B cell (primary cell): ENCODE measurements at regions not wholly inside any gene's neighbourhood (a gene's known extent, or its start where the extent isn't known, plus 50 kb on each side); places are given as distances from the start of the nearest gene placed in this dataset.

Experiments used
- ATAC-seq: fragments of 200-7000 bp; cut with Tn5 transposase; one replicate; pipeline ENCODE4 v1.10.0; 2021; ENCODE audit warnings: low read depth, mild to moderate bottlenecking, moderate number of reproducible peaks, moderate library complexity
- CTCF ChIA-PET: fragments of 350-600 bp; sonication (Branson Sonifier 250); formaldehyde crosslinking; loops from one replicate; lab custom pipeline; 2021; ENCODE audit warnings: antibody characterized with exemption, inconsistent platforms; lab: Charles Lee
- POLR2A ChIA-PET: fragments of 350-600 bp; sonication (Branson Sonifier 250); formaldehyde crosslinking; loops from one replicate; lab custom pipeline; 2021; ENCODE audit warnings: antibody characterized with exemption; lab: Charles Lee
- DNase-seq: peaks from one replicate; pipeline ENCODE4 v3.0.0; 2013
- H2AFZ ChIP-seq: 2 replicates; pipeline ENCODE4 v1.6.1; 2012; ENCODE audit warnings: mild to moderate bottlenecking, low read depth, low read length; ENCODE audit not compliant: insufficient read depth, poor library complexity, severe bottlenecking
- H3K27ac ChIP-seq, 2 donors: 1 replicate in 1 of 2; 2 replicates in 1 of 2; pipeline ENCODE4 v1.5.1; 2012 to 2013; ENCODE audit warnings: low read length in 2 of 2, mild to moderate bottlenecking in 2 of 2, moderate library complexity in 1 of 2
- H3K27me3 ChIP-seq, 4 experiments: fragments of 200-600 bp in 1 of 4; sonication (generic) in 1 of 4; replicated peaks in 1 of 4; 1 replicate in 2 of 4; 2 replicates in 2 of 4; pipeline versions ENCODE4 v1.6.1 to v1.7.0; 2013 to 2016; ENCODE audit warnings: low read length in 3 of 4, mild to moderate bottlenecking in 2 of 4, mixed read lengths in 1 of 4, moderate library complexity in 1 of 4; ENCODE audit not compliant: insufficient read depth in 4 of 4, control insufficient read depth in 3 of 4; ENCODE audit errors: control extremely low read depth in 1 of 4
- H3K36me3 ChIP-seq, 2 experiments: replicated peaks in 1 of 2; 1 replicate in 1 of 2; 2 replicates in 1 of 2; pipeline versions ENCODE4 v1.6.1 to v1.7.1; 2013; ENCODE audit warnings: low read length in 1 of 2; ENCODE audit not compliant: insufficient read depth in 2 of 2, control insufficient read depth in 1 of 2; ENCODE audit errors: control extremely low read depth in 1 of 2, extremely low read depth in 1 of 2
- H3K4me1 ChIP-seq, 2 donors: fragments of 200-600 bp in 1 of 2; sonication (generic) in 1 of 2; 1 replicate in 1 of 2; 2 replicates in 1 of 2; pipeline versions ENCODE4 v1.5.1 to v1.6.1; 2013 to 2017; ENCODE audit warnings: low read length in 2 of 2; ENCODE audit not compliant: control insufficient read depth in 2 of 2, insufficient read depth in 2 of 2
- H3K4me2 ChIP-seq: replicated peaks from 2 replicates; pipeline ENCODE3; 2012; ENCODE audit warnings: mild to moderate bottlenecking, low read depth, low read length; ENCODE audit not compliant: poor library complexity, severe bottlenecking
- H3K4me3 ChIP-seq, 5 experiments: fragments of 200-600 bp in 1 of 5; sonication (generic) in 1 of 5; 1 replicate in 3 of 5; 2 replicates in 2 of 5; pipeline versions ENCODE4 v1.5.1 to v1.7.0; 2011 to 2016; ENCODE audit warnings: low read length in 4 of 5, mild to moderate bottlenecking in 4 of 5, low read depth in 2 of 5, control low read depth in 1 of 5, moderate library complexity in 1 of 5; ENCODE audit not compliant: insufficient read depth in 1 of 5; ENCODE audit errors: control extremely low read depth in 1 of 5, extremely low read depth in 1 of 5
- H3K79me2 ChIP-seq: fragments of 200-600 bp; sonication (generic); one replicate; pipeline ENCODE4 v1.6.0; 2016; ENCODE audit warnings: low read length; ENCODE audit not compliant: control insufficient read depth, insufficient read depth
- H3K9ac ChIP-seq: fragments of 200-600 bp; sonication (generic); 2 replicates; pipeline ENCODE4 v1.6.1; 2017; ENCODE audit warnings: mild to moderate bottlenecking, low read length, moderate library complexity
- H3K9me3 ChIP-seq, 3 donors: one replicate each; pipeline versions ENCODE4 v1.6.1 to v1.7.1; 2013; ENCODE audit warnings: low read length in 2 of 3; ENCODE audit not compliant: control insufficient read depth in 2 of 3, insufficient read depth in 1 of 3; ENCODE audit errors: control extremely low read depth in 1 of 3
- H4K20me1 ChIP-seq: 2 replicates; pipeline ENCODE4 v1.6.0; 2012; ENCODE audit warnings: mild to moderate bottlenecking, low read length; ENCODE audit not compliant: insufficient read depth, control insufficient read depth, poor library complexity, severe bottlenecking
- H3K27ac Mint-ChIP-seq: one replicate; pipeline ENCODE4 v1.8.0; 2021; ENCODE audit warnings: mixed read lengths
- H3K27me3 Mint-ChIP-seq: one replicate; pipeline ENCODE4 v1.8.0; 2021; ENCODE audit warnings: mixed read lengths
- H3K4me1 Mint-ChIP-seq: one replicate; pipeline ENCODE4 v1.8.0; 2021; ENCODE audit warnings: mixed read lengths
- H3K4me3 Mint-ChIP-seq: one replicate; pipeline ENCODE4 v1.8.0; 2021; ENCODE audit warnings: mixed read lengths
- H3K9me3 Mint-ChIP-seq: one replicate; pipeline ENCODE4 v1.8.0; 2022; ENCODE audit warnings: mixed read lengths; ENCODE audit not compliant: insufficient read depth
- CTCF ChIP-seq: fragments of 200-600 bp; IDR thresholded peaks from one replicate; pipeline ENCODE4 v1.8.0; 2022; ENCODE audit warnings: antibody characterized with exemption, mild to moderate bottlenecking
- EZH2 ChIP-seq: IDR thresholded peaks from 2 replicates; pipeline ENCODE4 v1.6.1; 2012; ENCODE audit warnings: borderline replicate concordance, low read depth, mild to moderate bottlenecking, moderate library complexity, low read length; ENCODE audit not compliant: insufficient read depth, poor library complexity, severe bottlenecking
- WGBS: methylation state at CpG from one replicate; pipeline ENCODE4 v1.1.5; 2013; ENCODE audit warnings: missing lambda C conversion rate; ENCODE audit not compliant: insufficient coverage; 5-methylcytosine and 5-hydroxymethylcytosine counted together
- intact Hi-C: fragments of 100-400 bp; cut with micrococcal nuclease; formaldehyde crosslinking; loops from one replicate; pipeline ENCODE4 v1.10.0; 2022

GRCh38 chr4:116705466-116705865 is 379.9 kb downstream of the TRAM1L1 start:
- Histone ChIP-seq H4K20me1 (no peaks in the 10 kb centered on the region), H3K4me3 (no peak overlapping the region), H3K9ac (no peak overlapping the region), H3K27ac (no peak overlapping the region), H3K9me3 (peaks cover 0 to 18% (median 0%) of the 10 kb centered on the region in 3 donors), H3K4me2 (no peak overlapping the region), H3K27me3 (no peaks in the 10 kb centered on the region), H3K36me3 (no peaks in the 10 kb centered on the region), H2AFZ (no peak overlapping the region), H3K4me1 (no peaks in the 10 kb centered on the region), H3K79me2 (no peaks in the 10 kb centered on the region)
- intact Hi-C loops: no loop called here
- TF ChIP-seq EZH2 (no peak), CTCF (no peak)
- no peak overlapping the region for H3K27ac Mint-ChIP-seq
- ChIA-PET CTCF (no interaction called here), POLR2A (no interaction called here)
- no peak overlapping the region for H3K4me3 Mint-ChIP-seq
- DNase-seq (no peak), ATAC-seq (no peak)
- no peaks in the 10 kb centered on the region for H3K4me1 Mint-ChIP-seq
- 97% methylated on average over 32 of the region's 32 CpGs for WGBS
- peaks cover 7% of the 10 kb centered on the region for H3K9me3 Mint-ChIP-seq
- H3K27me3 Mint-ChIP-seq: no peaks in the 10 kb centered on the region

GRCh38 chr4:116702949-116703348 is 382.4 kb downstream of the TRAM1L1 start:
- no peak overlapping the region for H3K4me3 ChIP-seq
- no peaks in the 10 kb centered on the region for H3K27me3 ChIP-seq
- no peak overlapping the region for H3K27ac ChIP-seq
- ChIA-PET CTCF (no interaction called here), POLR2A (no interaction called here)
- intact Hi-C loops: no loop called here
- 83% methylated on average over 4 of the region's 4 CpGs for WGBS
- no peak overlapping the region for H3K9ac ChIP-seq
- no peak overlapping the region for H2AFZ ChIP-seq
- Mint-ChIP-seq H3K27me3 (no peaks in the 10 kb centered on the region), H3K9me3 (peaks cover 12% of the 10 kb centered on the region), H3K4me1 (no peaks in the 10 kb centered on the region), H3K27ac (no peak overlapping the region), H3K4me3 (no peak overlapping the region)
- no peaks in the 10 kb centered on the region for H3K4me1 ChIP-seq
- H4K20me1 ChIP-seq: no peaks in the 10 kb centered on the region
- no peaks in the 10 kb centered on the region for H3K36me3 ChIP-seq
- no peak overlapping the region for H3K4me2 ChIP-seq
- no peaks in the 10 kb centered on the region for H3K79me2 ChIP-seq
- DNase-seq: no peak
- peaks cover 0 to 20% (median 0%) of the 10 kb centered on the region in 3 donors for H3K9me3 ChIP-seq
- ATAC-seq: no peak
- TF ChIP-seq EZH2 (no peak), CTCF (no peak)
